Panc1 (cell line): ENCODE measurements at regions not wholly inside any gene's neighbourhood (a gene's known extent, or its start where the extent isn't known, plus 50 kb on each side); places are given as distances from the start of the nearest gene placed in this dataset.

Experiments used
- ATAC-seq: fragments of 200-7000 bp; cut with Tn5 transposase; 2 replicates; pipeline ENCODE4 v1.9.1; 2020; ENCODE audit warnings: mild to moderate bottlenecking, moderate library complexity
- BruUV-seq: library from RNA; stranded (reverse); fragments of 400-500 nt; replicated peaks from 2 replicates; lab custom pipeline; 2021; lab: Mats Ljungman, UMichigan
- CTCF ChIA-PET: fragments of 300-600 bp; sonication (Branson Sonifier 250); formaldehyde crosslinking; loops from one replicate; lab custom pipeline; 2022; ENCODE audit warnings: antibody characterized with exemption; lab: Charles Lee
- POLR2A ChIA-PET: fragments of 300-600 bp; sonication (Branson Sonifier 250); formaldehyde crosslinking; loops from one replicate; lab custom pipeline; 2022; ENCODE audit warnings: antibody characterized with exemption; lab: Charles Lee
- DNase-seq: peaks from one replicate; pipeline ENCODE4 v3.0.0-alpha.2; 2010; ENCODE audit warnings: low read depth, low spot score
- H3K27ac ChIP-seq: 2 replicates; pipeline ENCODE4 v1.5.1; 2011; ENCODE audit warnings: mild to moderate bottlenecking, low read length, inconsistent platforms
- H3K27me3 ChIP-seq: fragments of 200-500 bp; sonication (Bioruptor generic); 2 replicates; pipeline ENCODE4 v1.6.0; 2014; ENCODE audit warnings: low read length, inconsistent platforms; ENCODE audit not compliant: control insufficient read depth, insufficient read depth
- H3K36me3 ChIP-seq: fragments of 200-500 bp; sonication (Bioruptor generic); 2 replicates; pipeline ENCODE4 v1.5.1; 2014; ENCODE audit warnings: inconsistent platforms, mild to moderate bottlenecking, low read length, moderate library complexity; ENCODE audit not compliant: control insufficient read depth, insufficient read depth
- H3K4me1 ChIP-seq: 2 replicates; pipeline ENCODE4 v1.5.1; 2011; ENCODE audit warnings: inconsistent platforms, mild to moderate bottlenecking, low read length, moderate library complexity; ENCODE audit not compliant: control insufficient read depth, insufficient read depth
- H3K4me3 ChIP-seq, 2 experiments: 2 replicates each; pipeline ENCODE4 v1.5.1; 2011 to 2012; ENCODE audit warnings: low read depth in 2 of 2, low read length in 2 of 2, mild to moderate bottlenecking in 2 of 2, inconsistent platforms in 1 of 2, moderate library complexity in 1 of 2
- H3K9me3 ChIP-seq: fragments of 200-500 bp; sonication (Bioruptor generic); 2 replicates; pipeline ENCODE4 v1.5.1; 2014; ENCODE audit warnings: low read depth, mild to moderate bottlenecking, inconsistent platforms, low read length, moderate library complexity; ENCODE audit not compliant: control insufficient read depth, insufficient read depth
- POLR2AphosphoS5 ChIP-seq: IDR thresholded peaks from 2 replicates; pipeline ENCODE4 v1.6.1; 2012; ENCODE audit warnings: mild to moderate bottlenecking, low read depth, low read length, moderate library complexity
- SIN3A ChIP-seq: IDR thresholded peaks from 2 replicates; pipeline ENCODE4 v1.6.1; 2012; ENCODE audit warnings: low read depth, mild to moderate bottlenecking, low read length, moderate library complexity, borderline replicate concordance; ENCODE audit not compliant: insufficient read depth
- TCF7L2 ChIP-seq: IDR thresholded peaks from 2 replicates; pipeline ENCODE4 v1.6.1; 2011; ENCODE audit warnings: mild to moderate bottlenecking, low read depth, low read length, inconsistent platforms
- in situ Hi-C: cut with HindIII; loops from 2 replicates; pipeline ENCODE4 v1.10.0; 2016; ENCODE audit warnings: low sequenced_read_pairs, low pct_unique_long_range_greater_than_20kb
- intact Hi-C: fragments of 100-400 bp; cut with micrococcal nuclease; formaldehyde crosslinking; loops from one replicate; pipeline ENCODE4 v1.10.0; 2022; ENCODE audit not compliant: unreplicated experiment
- TF ChIP-seq, protein P1 (sequence below): fragments of 450-650 bp; IDR thresholded peaks from 2 replicates; pipeline ENCODE4 v1.5.1; 2017; ENCODE audit warnings: mild to moderate bottlenecking
- TF ChIP-seq, protein P2 (sequence below), 2 experiments: IDR thresholded peaks; 2 replicates each; pipeline ENCODE4 v1.6.1; 2011 to 2012; ENCODE audit warnings: low read depth in 2 of 2, control low read depth in 1 of 2, low read length in 1 of 2, mild to moderate bottlenecking in 1 of 2, moderate library complexity in 1 of 2; ENCODE audit not compliant: insufficient read depth in 1 of 2

DNA sequence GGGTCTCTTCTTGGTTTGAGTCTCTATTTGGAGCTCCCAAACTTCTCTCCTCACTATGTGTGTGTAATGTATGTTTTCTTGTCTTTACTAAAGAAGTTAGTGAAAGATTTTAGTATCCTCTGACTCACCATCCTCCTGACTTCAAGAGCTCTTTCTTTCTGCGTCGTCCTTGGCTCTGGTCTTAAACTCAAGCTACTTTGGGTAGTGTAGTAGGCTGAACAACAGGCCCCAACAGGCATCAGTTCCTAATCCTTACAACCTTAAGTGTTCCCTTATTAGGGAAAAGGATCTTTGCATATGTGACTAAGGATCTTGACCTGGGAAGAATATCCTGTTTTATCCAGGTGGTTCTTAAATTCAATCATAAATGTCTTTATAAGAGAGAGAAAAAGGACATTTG is 810.2 kb downstream of the MAFB start:
- BruUV-seq: no TSS peak
- POLR2A ChIA-PET: no interaction called here
- H3K36me3 ChIP-seq: no peaks in the 10 kb centered on the region
- TF ChIP-seq, protein P1, sequence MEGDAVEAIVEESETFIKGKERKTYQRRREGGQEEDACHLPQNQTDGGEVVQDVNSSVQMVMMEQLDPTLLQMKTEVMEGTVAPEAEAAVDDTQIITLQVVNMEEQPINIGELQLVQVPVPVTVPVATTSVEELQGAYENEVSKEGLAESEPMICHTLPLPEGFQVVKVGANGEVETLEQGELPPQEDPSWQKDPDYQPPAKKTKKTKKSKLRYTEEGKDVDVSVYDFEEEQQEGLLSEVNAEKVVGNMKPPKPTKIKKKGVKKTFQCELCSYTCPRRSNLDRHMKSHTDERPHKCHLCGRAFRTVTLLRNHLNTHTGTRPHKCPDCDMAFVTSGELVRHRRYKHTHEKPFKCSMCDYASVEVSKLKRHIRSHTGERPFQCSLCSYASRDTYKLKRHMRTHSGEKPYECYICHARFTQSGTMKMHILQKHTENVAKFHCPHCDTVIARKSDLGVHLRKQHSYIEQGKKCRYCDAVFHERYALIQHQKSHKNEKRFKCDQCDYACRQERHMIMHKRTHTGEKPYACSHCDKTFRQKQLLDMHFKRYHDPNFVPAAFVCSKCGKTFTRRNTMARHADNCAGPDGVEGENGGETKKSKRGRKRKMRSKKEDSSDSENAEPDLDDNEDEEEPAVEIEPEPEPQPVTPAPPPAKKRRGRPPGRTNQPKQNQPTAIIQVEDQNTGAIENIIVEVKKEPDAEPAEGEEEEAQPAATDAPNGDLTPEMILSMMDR: no peak
- no peak for ATAC-seq
- H3K27ac ChIP-seq: no peak overlapping the region
- intact Hi-C loops (no loop called here), in situ Hi-C loops (no loop called here)
- no peak for DNase-seq
- H3K4me3 ChIP-seq: no peak overlapping the region
- no peaks in the 10 kb centered on the region for H3K9me3 ChIP-seq
- no peaks in the 10 kb centered on the region for H3K27me3 ChIP-seq
- no peaks in the 10 kb centered on the region for H3K4me1 ChIP-seq
- CTCF ChIA-PET: no interaction called here

DNA sequence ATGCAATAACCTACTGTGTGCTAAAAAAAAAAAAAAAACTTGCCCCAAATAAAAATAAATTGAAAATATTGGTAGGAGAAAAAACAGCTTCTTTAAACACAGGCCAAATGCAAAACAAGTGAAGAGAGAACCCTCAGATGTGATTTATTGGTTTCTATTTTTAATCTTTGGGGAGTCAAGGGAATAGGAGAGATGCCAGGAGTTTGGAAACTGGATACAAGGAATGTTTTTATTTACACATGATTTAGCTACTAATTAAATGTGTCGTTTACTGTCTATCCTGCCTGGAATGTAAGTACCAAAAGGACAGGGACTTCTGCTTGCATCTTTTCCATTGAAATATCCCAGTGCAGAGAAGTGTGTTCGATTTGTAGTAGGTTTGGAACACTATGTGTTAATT is 810.7 kb downstream of the MAFB start:
- in situ Hi-C loops (no loop called here), intact Hi-C loops (no loop called here)
- BruUV-seq: no TSS peak
- ChIA-PET POLR2A (no interaction called here), CTCF (no interaction called here)
- Histone ChIP-seq H3K36me3 (no peaks in the 10 kb centered on the region), H3K9me3 (no peaks in the 10 kb centered on the region), H3K4me1 (no peaks in the 10 kb centered on the region), H3K4me3 (no peak overlapping the region), H3K27ac (no peak overlapping the region), H3K27me3 (no peaks in the 10 kb centered on the region)
- DNase-seq (no peak), ATAC-seq (no peak)
- TF ChIP-seq POLR2AphosphoS5 (no peak), SIN3A (no peak), TCF7L2 (no peak)
- TF ChIP-seq, protein P2, sequence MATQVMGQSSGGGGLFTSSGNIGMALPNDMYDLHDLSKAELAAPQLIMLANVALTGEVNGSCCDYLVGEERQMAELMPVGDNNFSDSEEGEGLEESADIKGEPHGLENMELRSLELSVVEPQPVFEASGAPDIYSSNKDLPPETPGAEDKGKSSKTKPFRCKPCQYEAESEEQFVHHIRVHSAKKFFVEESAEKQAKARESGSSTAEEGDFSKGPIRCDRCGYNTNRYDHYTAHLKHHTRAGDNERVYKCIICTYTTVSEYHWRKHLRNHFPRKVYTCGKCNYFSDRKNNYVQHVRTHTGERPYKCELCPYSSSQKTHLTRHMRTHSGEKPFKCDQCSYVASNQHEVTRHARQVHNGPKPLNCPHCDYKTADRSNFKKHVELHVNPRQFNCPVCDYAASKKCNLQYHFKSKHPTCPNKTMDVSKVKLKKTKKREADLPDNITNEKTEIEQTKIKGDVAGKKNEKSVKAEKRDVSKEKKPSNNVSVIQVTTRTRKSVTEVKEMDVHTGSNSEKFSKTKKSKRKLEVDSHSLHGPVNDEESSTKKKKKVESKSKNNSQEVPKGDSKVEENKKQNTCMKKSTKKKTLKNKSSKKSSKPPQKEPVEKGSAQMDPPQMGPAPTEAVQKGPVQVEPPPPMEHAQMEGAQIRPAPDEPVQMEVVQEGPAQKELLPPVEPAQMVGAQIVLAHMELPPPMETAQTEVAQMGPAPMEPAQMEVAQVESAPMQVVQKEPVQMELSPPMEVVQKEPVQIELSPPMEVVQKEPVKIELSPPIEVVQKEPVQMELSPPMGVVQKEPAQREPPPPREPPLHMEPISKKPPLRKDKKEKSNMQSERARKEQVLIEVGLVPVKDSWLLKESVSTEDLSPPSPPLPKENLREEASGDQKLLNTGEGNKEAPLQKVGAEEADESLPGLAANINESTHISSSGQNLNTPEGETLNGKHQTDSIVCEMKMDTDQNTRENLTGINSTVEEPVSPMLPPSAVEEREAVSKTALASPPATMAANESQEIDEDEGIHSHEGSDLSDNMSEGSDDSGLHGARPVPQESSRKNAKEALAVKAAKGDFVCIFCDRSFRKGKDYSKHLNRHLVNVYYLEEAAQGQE (IDR thresholded peaks at IDR 0.05; ENCODE audit: insufficient read depth in 1 of 2, low read depth in 2 of 2, low read length in 1 of 2): no peak
- TF ChIP-seq, protein P1: no peak

DNA sequence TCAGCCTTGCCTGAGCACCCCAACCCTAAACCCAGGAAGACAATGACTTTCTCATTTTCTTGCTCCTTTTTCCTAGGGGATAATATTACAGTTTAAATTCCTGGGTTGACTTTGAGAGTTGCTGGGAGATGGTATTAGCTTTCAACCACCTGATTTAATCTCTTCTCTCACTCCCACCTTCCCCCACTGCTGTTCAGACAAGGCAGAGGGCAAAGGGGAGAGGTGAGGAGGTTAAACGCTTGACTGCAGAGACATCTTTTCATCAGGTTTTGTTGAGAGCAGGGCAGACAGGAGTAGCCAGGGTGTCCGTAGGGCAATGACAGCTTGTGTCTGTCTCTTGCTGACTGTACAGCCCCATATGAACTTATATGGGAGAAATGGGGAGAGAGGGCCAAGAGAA is 811.2 kb downstream of the MAFB start:
- H3K9me3 ChIP-seq: no peaks in the 10 kb centered on the region
- no peak overlapping the region for H3K4me3 ChIP-seq
- no peaks in the 10 kb centered on the region for H3K4me1 ChIP-seq
- ChIA-PET POLR2A (no interaction called here), CTCF (no interaction called here)
- no peaks in the 10 kb centered on the region for H3K27me3 ChIP-seq
- no peaks in the 10 kb centered on the region for H3K36me3 ChIP-seq
- no peak for ATAC-seq
- in situ Hi-C loops (no loop called here), intact Hi-C loops (no loop called here)
- TF ChIP-seq, protein P1: no peak
- TF ChIP-seq POLR2AphosphoS5: no peak
- TF ChIP-seq TCF7L2: no peak
- no peak for TF ChIP-seq SIN3A
- TF ChIP-seq, protein P2 (IDR thresholded peaks at IDR 0.05; ENCODE audit: insufficient read depth in 1 of 2, low read depth in 2 of 2, low read length in 1 of 2): no peak
- no peak overlapping the region for H3K27ac ChIP-seq
- no peak for DNase-seq
- BruUV-seq: no TSS peak
